Spleen (tissue), 7 donors: ENCODE measurements at regions not wholly inside any gene's neighbourhood (a gene's known extent, or its start where the extent isn't known, plus 50 kb on each side); places are given as distances from the start of the nearest gene placed in this dataset.

ENCODE experiments used
- POLR2AphosphoS5 ChIP-seq, 3 donors: sonication (generic); formaldehyde crosslinking; IDR thresholded peaks; one replicate each; pipeline ENCODE4 v1.5.1; 2017; ENCODE audit warnings: antibody characterized with exemption in 3 of 3
- TF ChIP-seq, protein P1 (sequence below), 11 experiments: fragments of 200-600 bp in 7 of 11; fragments of 450-650 bp in 4 of 11; sonication (generic) in 4 of 11; IDR thresholded peaks in 8 of 11; conservative IDR thresholded peaks in 3 of 11; 1 replicate in 7 of 11; 2 replicates in 4 of 11; pipeline versions ENCODE4 v1.4.0 to v1.8.0; 2016 to 2021; ENCODE audit warnings: antibody characterized with exemption in 11 of 11, inconsistent platforms in 4 of 11, mild to moderate bottlenecking in 1 of 11
- donor health status: DM: no; HTN: no; CAD: no; lungs with moderate emphysema.
- donor health status: DM: no; HTN: no; CAD: no.
- donor health status: DM: no; HTN: no; CAD: no.

DNA sequence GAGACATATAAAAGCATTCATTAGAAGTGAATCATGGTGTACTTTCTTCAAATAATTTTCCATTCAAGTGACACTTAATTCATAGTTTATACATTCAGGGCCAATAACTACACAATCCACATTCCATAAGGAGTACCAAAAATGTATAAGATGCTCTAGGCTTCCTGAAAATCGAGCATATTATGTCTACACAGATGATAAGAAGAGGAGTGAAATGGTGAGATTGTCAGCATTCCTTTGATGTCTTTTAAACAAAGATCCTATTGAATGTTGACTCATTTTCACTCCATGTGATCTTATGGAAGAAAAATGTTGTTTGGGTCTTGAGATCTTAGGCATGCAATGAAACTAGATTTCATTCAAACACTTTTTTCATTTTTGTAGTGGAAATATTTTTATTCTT, 843.2 kb downstream of the KCNA4 start:
- TF ChIP-seq, protein P1, sequence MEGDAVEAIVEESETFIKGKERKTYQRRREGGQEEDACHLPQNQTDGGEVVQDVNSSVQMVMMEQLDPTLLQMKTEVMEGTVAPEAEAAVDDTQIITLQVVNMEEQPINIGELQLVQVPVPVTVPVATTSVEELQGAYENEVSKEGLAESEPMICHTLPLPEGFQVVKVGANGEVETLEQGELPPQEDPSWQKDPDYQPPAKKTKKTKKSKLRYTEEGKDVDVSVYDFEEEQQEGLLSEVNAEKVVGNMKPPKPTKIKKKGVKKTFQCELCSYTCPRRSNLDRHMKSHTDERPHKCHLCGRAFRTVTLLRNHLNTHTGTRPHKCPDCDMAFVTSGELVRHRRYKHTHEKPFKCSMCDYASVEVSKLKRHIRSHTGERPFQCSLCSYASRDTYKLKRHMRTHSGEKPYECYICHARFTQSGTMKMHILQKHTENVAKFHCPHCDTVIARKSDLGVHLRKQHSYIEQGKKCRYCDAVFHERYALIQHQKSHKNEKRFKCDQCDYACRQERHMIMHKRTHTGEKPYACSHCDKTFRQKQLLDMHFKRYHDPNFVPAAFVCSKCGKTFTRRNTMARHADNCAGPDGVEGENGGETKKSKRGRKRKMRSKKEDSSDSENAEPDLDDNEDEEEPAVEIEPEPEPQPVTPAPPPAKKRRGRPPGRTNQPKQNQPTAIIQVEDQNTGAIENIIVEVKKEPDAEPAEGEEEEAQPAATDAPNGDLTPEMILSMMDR (IDR thresholded peaks at IDR 0.05 in 8 of 11, conservative IDR thresholded peaks at IDR 0.05 in 3 of 11): no peak
- no peak for TF ChIP-seq POLR2AphosphoS5 (IDR thresholded peaks at IDR 0.05)
